ENCODE measurements at regions not wholly inside any gene's neighbourhood (a gene's known extent, or its start where the extent isn't known, plus 50 kb on each side); places are given as distances from the start of the nearest gene placed in this dataset.

DNA sequence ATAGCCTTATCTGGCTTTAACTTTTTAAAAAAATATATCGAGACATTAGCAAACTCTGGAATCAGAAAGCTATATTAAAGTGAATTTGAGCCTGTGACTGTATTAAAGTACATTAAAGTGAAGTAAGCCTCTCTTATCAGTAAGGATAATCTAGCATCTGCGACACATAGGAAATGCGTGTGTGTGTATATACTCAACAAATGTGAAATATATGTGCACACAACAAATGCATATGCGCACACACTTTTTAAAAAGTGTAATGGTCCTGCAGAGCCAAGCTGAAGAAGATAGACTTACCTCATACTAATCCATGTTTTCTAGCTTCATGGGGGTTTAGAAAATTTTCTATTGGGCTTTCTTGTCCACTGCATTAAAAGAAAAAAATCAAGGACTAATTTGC, 437.1 kb downstream of the ZIC1 start:
- no peak for TF ChIP-seq POLR2AphosphoS5 (IDR thresholded peaks at IDR 0.05)
- TF ChIP-seq, protein P1, sequence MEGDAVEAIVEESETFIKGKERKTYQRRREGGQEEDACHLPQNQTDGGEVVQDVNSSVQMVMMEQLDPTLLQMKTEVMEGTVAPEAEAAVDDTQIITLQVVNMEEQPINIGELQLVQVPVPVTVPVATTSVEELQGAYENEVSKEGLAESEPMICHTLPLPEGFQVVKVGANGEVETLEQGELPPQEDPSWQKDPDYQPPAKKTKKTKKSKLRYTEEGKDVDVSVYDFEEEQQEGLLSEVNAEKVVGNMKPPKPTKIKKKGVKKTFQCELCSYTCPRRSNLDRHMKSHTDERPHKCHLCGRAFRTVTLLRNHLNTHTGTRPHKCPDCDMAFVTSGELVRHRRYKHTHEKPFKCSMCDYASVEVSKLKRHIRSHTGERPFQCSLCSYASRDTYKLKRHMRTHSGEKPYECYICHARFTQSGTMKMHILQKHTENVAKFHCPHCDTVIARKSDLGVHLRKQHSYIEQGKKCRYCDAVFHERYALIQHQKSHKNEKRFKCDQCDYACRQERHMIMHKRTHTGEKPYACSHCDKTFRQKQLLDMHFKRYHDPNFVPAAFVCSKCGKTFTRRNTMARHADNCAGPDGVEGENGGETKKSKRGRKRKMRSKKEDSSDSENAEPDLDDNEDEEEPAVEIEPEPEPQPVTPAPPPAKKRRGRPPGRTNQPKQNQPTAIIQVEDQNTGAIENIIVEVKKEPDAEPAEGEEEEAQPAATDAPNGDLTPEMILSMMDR (IDR thresholded peaks at IDR 0.05; ENCODE audit: poor library complexity, severe bottlenecking) = no peak
- TF ChIP-seq, protein P2, sequence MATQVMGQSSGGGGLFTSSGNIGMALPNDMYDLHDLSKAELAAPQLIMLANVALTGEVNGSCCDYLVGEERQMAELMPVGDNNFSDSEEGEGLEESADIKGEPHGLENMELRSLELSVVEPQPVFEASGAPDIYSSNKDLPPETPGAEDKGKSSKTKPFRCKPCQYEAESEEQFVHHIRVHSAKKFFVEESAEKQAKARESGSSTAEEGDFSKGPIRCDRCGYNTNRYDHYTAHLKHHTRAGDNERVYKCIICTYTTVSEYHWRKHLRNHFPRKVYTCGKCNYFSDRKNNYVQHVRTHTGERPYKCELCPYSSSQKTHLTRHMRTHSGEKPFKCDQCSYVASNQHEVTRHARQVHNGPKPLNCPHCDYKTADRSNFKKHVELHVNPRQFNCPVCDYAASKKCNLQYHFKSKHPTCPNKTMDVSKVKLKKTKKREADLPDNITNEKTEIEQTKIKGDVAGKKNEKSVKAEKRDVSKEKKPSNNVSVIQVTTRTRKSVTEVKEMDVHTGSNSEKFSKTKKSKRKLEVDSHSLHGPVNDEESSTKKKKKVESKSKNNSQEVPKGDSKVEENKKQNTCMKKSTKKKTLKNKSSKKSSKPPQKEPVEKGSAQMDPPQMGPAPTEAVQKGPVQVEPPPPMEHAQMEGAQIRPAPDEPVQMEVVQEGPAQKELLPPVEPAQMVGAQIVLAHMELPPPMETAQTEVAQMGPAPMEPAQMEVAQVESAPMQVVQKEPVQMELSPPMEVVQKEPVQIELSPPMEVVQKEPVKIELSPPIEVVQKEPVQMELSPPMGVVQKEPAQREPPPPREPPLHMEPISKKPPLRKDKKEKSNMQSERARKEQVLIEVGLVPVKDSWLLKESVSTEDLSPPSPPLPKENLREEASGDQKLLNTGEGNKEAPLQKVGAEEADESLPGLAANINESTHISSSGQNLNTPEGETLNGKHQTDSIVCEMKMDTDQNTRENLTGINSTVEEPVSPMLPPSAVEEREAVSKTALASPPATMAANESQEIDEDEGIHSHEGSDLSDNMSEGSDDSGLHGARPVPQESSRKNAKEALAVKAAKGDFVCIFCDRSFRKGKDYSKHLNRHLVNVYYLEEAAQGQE (IDR thresholded peaks at IDR 0.05; ENCODE audit: borderline replicate concordance) = no peak
- no peak for TF ChIP-seq RAD21 (conservative IDR thresholded peaks at IDR 0.05)
